ENCODE measurements at regions not wholly inside any gene's neighbourhood (a gene's known extent, or its start where the extent isn't known, plus 50 kb on each side); places are given as distances from the start of the nearest gene placed in this dataset.

DNA sequence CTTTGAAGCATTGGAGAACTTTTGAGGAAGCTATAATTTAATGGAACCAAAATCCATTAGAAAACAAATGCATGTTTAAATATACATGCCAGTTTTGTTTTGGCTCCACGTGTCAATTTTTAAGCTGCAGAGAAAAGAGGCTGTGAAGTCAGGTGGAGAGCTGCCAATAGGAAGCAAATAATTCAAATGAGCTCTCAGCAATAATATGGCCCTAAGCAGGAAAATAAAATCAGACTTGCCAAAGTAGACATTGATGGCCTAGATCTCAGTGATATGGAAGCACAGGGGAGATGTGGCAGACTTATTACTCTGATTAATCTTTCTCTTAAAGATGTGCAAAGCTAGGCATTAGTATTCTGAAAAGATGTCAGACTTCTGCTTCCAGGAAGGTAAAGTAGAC lies 769.8 kb upstream of the NDST4 start:
- TF ChIP-seq POLR2A (IDR thresholded peaks at IDR 0.05) (no peak), POLR2AphosphoS5 (IDR thresholded peaks at IDR 0.05) (no peak)
- TF ChIP-seq, protein P1, sequence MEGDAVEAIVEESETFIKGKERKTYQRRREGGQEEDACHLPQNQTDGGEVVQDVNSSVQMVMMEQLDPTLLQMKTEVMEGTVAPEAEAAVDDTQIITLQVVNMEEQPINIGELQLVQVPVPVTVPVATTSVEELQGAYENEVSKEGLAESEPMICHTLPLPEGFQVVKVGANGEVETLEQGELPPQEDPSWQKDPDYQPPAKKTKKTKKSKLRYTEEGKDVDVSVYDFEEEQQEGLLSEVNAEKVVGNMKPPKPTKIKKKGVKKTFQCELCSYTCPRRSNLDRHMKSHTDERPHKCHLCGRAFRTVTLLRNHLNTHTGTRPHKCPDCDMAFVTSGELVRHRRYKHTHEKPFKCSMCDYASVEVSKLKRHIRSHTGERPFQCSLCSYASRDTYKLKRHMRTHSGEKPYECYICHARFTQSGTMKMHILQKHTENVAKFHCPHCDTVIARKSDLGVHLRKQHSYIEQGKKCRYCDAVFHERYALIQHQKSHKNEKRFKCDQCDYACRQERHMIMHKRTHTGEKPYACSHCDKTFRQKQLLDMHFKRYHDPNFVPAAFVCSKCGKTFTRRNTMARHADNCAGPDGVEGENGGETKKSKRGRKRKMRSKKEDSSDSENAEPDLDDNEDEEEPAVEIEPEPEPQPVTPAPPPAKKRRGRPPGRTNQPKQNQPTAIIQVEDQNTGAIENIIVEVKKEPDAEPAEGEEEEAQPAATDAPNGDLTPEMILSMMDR (IDR thresholded peaks at IDR 0.05 in 8 of 11, conservative IDR thresholded peaks at IDR 0.05 in 3 of 11): no peak
- no peaks in the 10 kb centered on the region for H3K4me1 ChIP-seq
- H3K27ac ChIP-seq: no peak overlapping the region
- H3K27me3 ChIP-seq (replicated peaks in 1 of 7): no peaks in the 10 kb centered on the region
- intact Hi-C loops (cut with DNase I; ENCODE audit: low total_unique reads): no loop called here
- H3K4me3 ChIP-seq: no peak overlapping the region
- whole genome bisulfite sequencing, 5 donors: 39 to 71% (median 63%) methylated on average over 1 of the region's 1 CpG
- no peaks in the 10 kb centered on the region for H3K9me3 ChIP-seq
- DNase-seq: no peak
- no peaks in the 10 kb centered on the region for H3K36me3 ChIP-seq

DNA sequence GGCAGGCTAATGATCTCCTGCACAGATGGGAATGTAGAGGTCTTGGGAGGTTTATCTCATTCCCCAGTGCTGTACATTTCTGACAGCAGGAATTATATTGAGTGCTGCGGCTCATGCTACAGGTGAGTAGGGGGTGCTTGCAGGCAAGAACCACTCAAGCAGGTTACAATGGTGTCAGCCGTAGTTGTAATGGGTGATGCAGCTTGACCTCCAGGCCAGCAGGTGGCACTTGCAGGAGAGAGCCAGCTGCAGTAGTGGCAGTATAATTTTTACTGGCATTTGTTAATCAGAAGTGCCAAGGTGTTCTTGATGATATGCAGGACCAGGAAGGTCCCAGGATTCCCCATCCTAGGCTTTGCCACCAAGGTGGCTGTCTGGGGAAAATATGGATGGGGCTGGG lies 759.6 kb upstream of the NDST4 start:
- WGBS, 5 donors: 86 to 98% (median 90%) methylated on average over 1 to 2 of the region's 2 CpGs
- H3K27ac ChIP-seq: no peak overlapping the region
- no peaks in the 10 kb centered on the region for H3K9me3 ChIP-seq
- H3K4me1 ChIP-seq: no peaks in the 10 kb centered on the region
- no peak overlapping the region for H3K4me3 ChIP-seq
- peak; percentile 34 for DNase-seq
- no peaks in the 10 kb centered on the region for H3K36me3 ChIP-seq
- TF ChIP-seq POLR2AphosphoS5 (IDR thresholded peaks at IDR 0.05) (no peak), POLR2A (IDR thresholded peaks at IDR 0.05) (no peak)
- TF ChIP-seq, protein P1 (IDR thresholded peaks at IDR 0.05 in 8 of 11, conservative IDR thresholded peaks at IDR 0.05 in 3 of 11): no peak
- H3K27me3 ChIP-seq (replicated peaks in 1 of 7): no peaks in the 10 kb centered on the region
- intact Hi-C loops (cut with DNase I; ENCODE audit: low total_unique reads): no loop called here

DNA sequence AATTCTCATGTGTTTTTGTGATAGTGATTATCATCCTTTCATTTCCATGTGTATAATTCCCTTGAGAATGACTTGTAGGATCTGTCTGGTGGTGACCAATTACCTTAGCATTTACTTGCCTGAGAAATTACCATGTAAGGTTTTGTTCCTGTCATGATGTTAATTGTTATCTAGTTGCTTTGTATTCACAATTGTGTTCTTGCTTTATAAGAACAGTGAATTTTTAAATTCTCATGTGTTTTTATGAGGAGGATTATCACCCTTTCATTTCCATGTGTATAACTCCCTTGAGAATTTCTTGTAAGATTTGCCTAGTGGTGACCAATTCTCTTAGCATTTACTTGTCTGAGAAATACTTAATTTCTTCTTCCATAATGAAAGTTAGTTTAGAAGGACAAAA lies 758.2 kb upstream of the NDST4 start:
- Histone ChIP-seq H3K4me3 (no peak overlapping the region), H3K9me3 (no peaks in the 10 kb centered on the region), H3K4me1 (no peaks in the 10 kb centered on the region), H3K36me3 (no peaks in the 10 kb centered on the region), H3K27ac (no peak overlapping the region), H3K27me3 (replicated peaks in 1 of 7) (no peaks in the 10 kb centered on the region)
- TF ChIP-seq POLR2A (IDR thresholded peaks at IDR 0.05): no peak
- TF ChIP-seq, protein P1 (IDR thresholded peaks at IDR 0.05 in 8 of 11, conservative IDR thresholded peaks at IDR 0.05 in 3 of 11): no peak
- TF ChIP-seq POLR2AphosphoS5 (IDR thresholded peaks at IDR 0.05): no peak
- intact Hi-C loops (cut with DNase I; ENCODE audit: low total_unique reads): no loop called here
- DNase-seq: no peak

DNA sequence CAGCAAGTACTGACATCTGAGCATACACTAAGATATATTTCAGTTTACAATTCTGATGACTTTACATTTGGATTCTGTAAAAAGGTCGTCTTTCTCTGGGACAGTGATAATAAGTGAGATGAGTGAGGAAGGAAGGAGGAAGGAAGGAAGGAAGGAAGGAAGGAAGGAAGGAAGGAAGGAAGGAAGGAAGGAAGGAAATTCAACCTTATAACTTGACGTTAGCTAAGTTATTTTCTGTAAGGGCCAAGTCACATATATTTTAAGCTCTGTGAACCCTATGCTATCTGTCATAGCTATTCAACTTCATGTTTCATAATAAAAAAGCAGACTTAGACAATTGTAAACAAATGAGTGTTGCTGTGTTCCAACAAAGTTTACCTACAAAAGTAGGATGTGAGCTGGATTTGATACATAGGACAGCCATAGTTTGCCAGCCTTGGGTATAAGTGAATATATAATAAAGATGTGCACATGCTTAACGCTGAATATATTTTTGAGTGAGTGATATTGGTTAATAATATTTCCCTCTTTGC lies 753.0 kb upstream of the NDST4 start:
- WGBS, 5 donors: 46 to 64% (median 57%) methylated on average over 3 of the region's 3 CpGs
- Histone ChIP-seq H3K4me1 (no peaks in the 10 kb centered on the region), H3K4me3 (no peak overlapping the region), H3K9me3 (no peaks in the 10 kb centered on the region), H3K27me3 (replicated peaks in 1 of 7) (no peaks in the 10 kb centered on the region), H3K36me3 (no peaks in the 10 kb centered on the region), H3K27ac (no peak overlapping the region)
- no peak for DNase-seq
- TF ChIP-seq POLR2AphosphoS5 (IDR thresholded peaks at IDR 0.05): no peak
- no peak for TF ChIP-seq POLR2A (IDR thresholded peaks at IDR 0.05)
- TF ChIP-seq, protein P1 (IDR thresholded peaks at IDR 0.05 in 8 of 11, conservative IDR thresholded peaks at IDR 0.05 in 3 of 11): no peak
- intact Hi-C loops (cut with DNase I; ENCODE audit: low total_unique reads): no loop called here
